Cardiac muscle cell (in vitro differentiated cells and primary cell): ENCODE measurements at regions not wholly inside any gene's neighbourhood (a gene's known extent, or its start where the extent isn't known, plus 50 kb on each side); places are given as distances from the start of the nearest gene placed in this dataset.

Source experiments
- DNase-seq, 2 donors: peaks; one replicate each; pipeline versions ENCODE4 v3.0.0 to v3.0.0-alpha.2; 2010 to 2017; ENCODE audit warnings: low read depth in 1 of 2, low spot score in 1 of 2
- H3K27ac ChIP-seq: fragments of 200-600 bp; sonication (generic); 2 replicates; pipeline ENCODE4 v1.5.1; 2016
- H3K27me3 ChIP-seq: fragments of 200-600 bp; sonication (generic); 2 replicates; pipeline ENCODE4 v1.6.0; 2016; ENCODE audit warnings: control low read depth
- H3K36me3 ChIP-seq: fragments of 200-600 bp; sonication (generic); 2 replicates; pipeline ENCODE4 v1.5.1; 2016; ENCODE audit warnings: control low read depth
- H3K4me1 ChIP-seq: fragments of 200-600 bp; sonication (generic); 2 replicates; pipeline ENCODE4 v1.8.1; 2017; ENCODE audit warnings: low read depth, mild to moderate bottlenecking, mixed run types
- H3K4me3 ChIP-seq: fragments of 200-600 bp; sonication (generic); 2 replicates; pipeline ENCODE4 v1.5.1; 2016; ENCODE audit warnings: mild to moderate bottlenecking
- H3K9me3 ChIP-seq: fragments of 200-600 bp; sonication (generic); 2 replicates; pipeline ENCODE4 v1.5.1; 2017; ENCODE audit warnings: low read depth, mild to moderate bottlenecking, control low read depth
- TF ChIP-seq, protein P1 (sequence below): IDR thresholded peaks from 2 replicates; pipeline ENCODE4 v1.5.1; 2012; ENCODE audit warnings: low read depth, mild to moderate bottlenecking, low read length

DNA sequence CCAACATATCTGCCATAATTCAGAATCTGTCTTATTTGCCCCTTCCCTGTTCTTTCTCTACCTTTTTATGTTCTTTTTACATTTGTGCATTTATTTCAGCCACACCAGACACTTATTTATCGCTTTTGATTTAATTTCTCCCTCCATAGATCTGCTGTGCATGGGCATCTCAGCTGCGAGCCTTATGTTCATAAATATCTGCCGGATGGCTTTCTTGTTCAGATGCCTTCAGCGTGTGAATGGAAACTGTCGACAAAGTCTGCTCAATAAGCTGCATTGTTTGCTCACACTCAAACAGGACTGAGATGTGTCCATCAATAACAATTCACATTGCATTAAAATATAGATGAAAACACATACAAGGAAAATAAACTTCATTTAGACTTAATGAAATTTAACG lies 374.6 kb upstream of the FAT3 start:
- H3K4me1 ChIP-seq: no peaks in the 10 kb centered on the region
- no peaks in the 10 kb centered on the region for H3K9me3 ChIP-seq
- DNase-seq: no peak
- TF ChIP-seq, protein P1, sequence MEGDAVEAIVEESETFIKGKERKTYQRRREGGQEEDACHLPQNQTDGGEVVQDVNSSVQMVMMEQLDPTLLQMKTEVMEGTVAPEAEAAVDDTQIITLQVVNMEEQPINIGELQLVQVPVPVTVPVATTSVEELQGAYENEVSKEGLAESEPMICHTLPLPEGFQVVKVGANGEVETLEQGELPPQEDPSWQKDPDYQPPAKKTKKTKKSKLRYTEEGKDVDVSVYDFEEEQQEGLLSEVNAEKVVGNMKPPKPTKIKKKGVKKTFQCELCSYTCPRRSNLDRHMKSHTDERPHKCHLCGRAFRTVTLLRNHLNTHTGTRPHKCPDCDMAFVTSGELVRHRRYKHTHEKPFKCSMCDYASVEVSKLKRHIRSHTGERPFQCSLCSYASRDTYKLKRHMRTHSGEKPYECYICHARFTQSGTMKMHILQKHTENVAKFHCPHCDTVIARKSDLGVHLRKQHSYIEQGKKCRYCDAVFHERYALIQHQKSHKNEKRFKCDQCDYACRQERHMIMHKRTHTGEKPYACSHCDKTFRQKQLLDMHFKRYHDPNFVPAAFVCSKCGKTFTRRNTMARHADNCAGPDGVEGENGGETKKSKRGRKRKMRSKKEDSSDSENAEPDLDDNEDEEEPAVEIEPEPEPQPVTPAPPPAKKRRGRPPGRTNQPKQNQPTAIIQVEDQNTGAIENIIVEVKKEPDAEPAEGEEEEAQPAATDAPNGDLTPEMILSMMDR: no peak
- no peak overlapping the region for H3K27ac ChIP-seq
- no peak overlapping the region for H3K4me3 ChIP-seq
- no peaks in the 10 kb centered on the region for H3K27me3 ChIP-seq
- H3K36me3 ChIP-seq: no peaks in the 10 kb centered on the region

GRCh38 chr11:91846649-91847048 lies 378.0 kb upstream of the FAT3 start:
- H3K4me3 ChIP-seq: no peak overlapping the region
- no peaks in the 10 kb centered on the region for H3K9me3 ChIP-seq
- no peaks in the 10 kb centered on the region for H3K36me3 ChIP-seq
- no peak overlapping the region for H3K27ac ChIP-seq
- H3K4me1 ChIP-seq: no peaks in the 10 kb centered on the region
- DNase-seq: no peak
- TF ChIP-seq, protein P1: no peak
- H3K27me3 ChIP-seq: no peaks in the 10 kb centered on the region

DNA sequence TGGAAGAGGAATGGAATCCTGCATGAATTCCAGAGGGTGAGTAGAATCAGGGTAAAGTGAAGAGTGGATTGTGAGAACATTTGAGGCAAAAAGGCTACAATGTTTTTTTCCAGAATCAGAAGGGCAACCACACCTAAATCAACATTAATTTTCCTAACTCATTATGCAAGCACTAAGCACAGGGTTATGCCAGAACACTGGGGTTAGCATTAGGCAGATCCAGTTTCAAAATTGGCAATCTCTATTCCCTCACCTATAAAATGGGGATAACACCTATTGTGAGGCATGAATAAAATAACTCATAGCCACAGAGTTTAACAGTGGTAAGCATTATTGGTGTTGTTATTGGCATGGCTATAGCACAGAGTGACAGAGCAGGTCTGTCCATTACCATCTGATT lies 378.6 kb upstream of the FAT3 start:
- no peak overlapping the region for H3K27ac ChIP-seq
- DNase-seq: no peak
- H3K36me3 ChIP-seq: no peaks in the 10 kb centered on the region
- no peaks in the 10 kb centered on the region for H3K9me3 ChIP-seq
- TF ChIP-seq, protein P1: no peak
- H3K4me3 ChIP-seq: no peak overlapping the region
- no peaks in the 10 kb centered on the region for H3K27me3 ChIP-seq
- H3K4me1 ChIP-seq: no peaks in the 10 kb centered on the region

DNA sequence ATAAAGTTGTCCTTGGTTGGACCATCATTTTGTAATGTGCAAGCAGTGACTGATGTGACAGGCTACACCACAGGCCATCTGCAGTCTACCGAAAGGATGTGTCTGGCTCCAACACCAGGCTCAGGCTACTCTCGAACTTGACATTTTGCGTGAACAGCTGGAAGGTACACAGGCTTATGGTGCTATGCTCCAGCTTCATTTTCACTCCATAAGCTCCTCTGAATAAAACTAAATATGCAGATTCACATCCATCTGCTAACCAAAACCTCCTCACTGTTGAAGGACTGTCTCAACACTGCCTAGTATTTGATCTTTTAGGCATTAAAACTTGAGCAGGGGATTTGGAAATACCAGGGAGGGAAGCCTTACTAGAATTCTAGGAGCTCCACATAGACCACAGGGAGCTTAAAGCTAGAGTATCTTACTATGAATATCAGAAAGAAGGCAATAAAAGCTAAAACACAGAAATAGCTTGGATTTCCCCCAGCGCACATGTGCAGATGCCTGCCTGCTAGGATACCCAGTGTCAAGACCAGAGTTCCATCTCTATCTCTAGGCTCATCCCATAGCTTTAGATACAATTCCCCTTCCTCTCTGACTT lies 383.9 kb upstream of the FAT3 start:
- H3K9me3 ChIP-seq: no peaks in the 10 kb centered on the region
- no peak for DNase-seq
- H3K36me3 ChIP-seq: no peaks in the 10 kb centered on the region
- H3K4me1 ChIP-seq: no peaks in the 10 kb centered on the region
- H3K4me3 ChIP-seq: no peak overlapping the region
- H3K27ac ChIP-seq: no peak overlapping the region
- no peaks in the 10 kb centered on the region for H3K27me3 ChIP-seq
- TF ChIP-seq, protein P1: no peak

- no peak for DNase-seq
- no peaks in the 10 kb centered on the region for H3K9me3 ChIP-seq
- H3K27me3 ChIP-seq: no peaks in the 10 kb centered on the region
- no peaks in the 10 kb centered on the region for H3K36me3 ChIP-seq
- TF ChIP-seq, protein P1: no peak
- no peak overlapping the region for H3K27ac ChIP-seq
- H3K4me1 ChIP-seq: no peaks in the 10 kb centered on the region
- no peak overlapping the region for H3K4me3 ChIP-seq
These were observed 386.9 kb upstream of the FAT3 start for GRCh38 chr11:91837411-91838330.
